Hypothalamus (tissue), 51 donors: ENCODE measurements at regions not wholly inside any gene's neighbourhood (a gene's known extent, or its start where the extent isn't known, plus 50 kb on each side); places are given as distances from the start of the nearest gene placed in this dataset.
"Not testable (repeated sequence)": the region's sequence is repeated elsewhere in the genome, so short reads cannot be mapped to it uniquely, and the experiment has no call there.

Experiments used
- DNase-seq, 51 donors: peaks; one replicate each; lab custom pipeline; 2025; lab: John Stamatoyannopoulos, UW

- not testable (repeated sequence) for DNase-seq
These were observed 642.3 kb upstream of the SYNCRIP start for GRCh38 chr6:86284809-86285480.

DNA sequence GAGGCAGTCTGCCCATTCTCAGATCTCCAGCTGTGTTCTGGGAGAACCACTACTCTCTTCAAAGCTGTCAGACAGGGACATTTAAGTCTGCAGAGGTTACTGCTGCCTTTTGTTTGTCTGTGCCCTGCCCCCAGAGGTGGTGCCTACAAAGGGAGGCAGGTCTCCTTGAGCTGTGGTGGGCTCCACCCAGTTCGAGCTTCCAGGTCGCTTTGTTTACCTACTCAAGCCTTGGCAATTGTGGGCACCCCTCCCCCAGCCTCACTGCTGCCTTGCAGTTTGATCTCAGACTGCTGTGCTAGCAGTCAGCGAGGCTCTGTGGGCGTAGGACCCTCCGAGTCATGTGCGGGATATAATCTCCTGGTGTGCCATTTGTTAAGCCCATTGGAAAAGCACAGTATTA, 640.9 kb upstream of the SYNCRIP start:
- DNase-seq: not testable (repeated sequence)

GRCh38 chr6:86276056-86276455, 633.4 kb upstream of the SYNCRIP start:
- DNase-seq: no peak

DNA sequence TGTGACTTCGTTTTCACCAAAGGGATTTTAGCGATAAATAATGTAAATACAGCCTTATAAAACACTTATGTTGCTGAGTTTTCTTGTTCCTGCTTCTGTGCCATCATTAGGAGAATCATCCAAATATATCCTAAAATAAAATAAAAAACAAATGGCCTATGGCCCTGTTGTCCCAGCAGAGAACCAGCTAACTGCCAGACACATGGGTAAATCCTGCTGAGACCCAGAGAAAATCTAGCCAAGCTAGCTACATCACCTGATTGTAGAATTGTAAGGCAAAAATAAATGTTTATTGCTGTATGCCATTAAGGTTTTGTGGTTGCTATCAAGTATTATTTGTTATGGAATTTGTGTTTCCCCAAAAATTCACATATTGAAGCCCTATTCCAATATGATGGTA, 631.2 kb upstream of the SYNCRIP start:
- no peak for DNase-seq

- no peak for DNase-seq
These were observed 614.0 kb upstream of the SYNCRIP start for GRCh38 chr6:86256615-86257187.

- no peak for DNase-seq
These were observed 613.3 kb upstream of the SYNCRIP start for GRCh38 chr6:86255973-86256372.

GRCh38 chr6:86251106-86251505, 608.4 kb upstream of the SYNCRIP start:
- DNase-seq: no peak

DNA sequence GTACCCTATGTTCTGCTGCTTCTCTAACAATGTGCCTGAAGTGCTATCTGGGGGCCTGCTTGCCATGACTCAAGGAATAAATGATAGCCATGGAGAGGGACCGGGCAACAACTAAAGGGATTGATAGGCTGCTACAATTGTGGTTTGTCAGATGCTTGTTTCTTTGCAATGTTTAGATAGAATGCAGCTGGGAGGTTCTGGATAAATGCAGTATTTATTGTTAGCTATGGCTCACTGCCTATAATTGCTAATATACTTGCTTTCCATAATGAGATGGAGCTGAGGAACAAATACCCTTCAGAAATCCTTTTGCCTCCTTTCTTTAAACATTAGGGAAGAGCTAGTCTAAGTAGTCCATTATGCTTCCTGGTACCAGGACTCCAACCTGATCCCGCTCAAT, 575.2 kb upstream of the SYNCRIP start:
- no peak for DNase-seq

DNA sequence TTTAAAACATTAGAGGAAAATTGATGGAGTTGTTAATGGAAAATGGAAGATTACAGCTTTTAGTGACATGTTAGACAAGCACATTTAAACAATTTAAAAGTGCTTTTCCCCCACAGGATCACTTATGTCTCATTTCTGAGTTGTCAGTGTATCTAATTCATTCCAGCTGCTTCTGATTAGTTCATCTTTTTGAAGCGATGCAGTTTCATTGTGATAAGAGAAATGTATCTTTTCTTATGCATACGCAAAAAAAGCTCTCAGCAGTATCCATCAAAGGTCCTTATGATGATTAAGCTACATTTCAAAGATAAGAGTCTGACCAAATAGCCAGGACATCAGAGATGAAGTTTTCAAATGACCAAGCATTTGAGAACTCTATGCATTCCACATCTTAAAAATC, 572.6 kb upstream of the SYNCRIP start:
- no peak for DNase-seq

- no peak for DNase-seq
These were observed 563.3 kb upstream of the SYNCRIP start for GRCh38 chr6:86205980-86206379.

- DNase-seq: no peak
These were observed 560.4 kb upstream of the SYNCRIP start for GRCh38 chr6:86203044-86203443.

DNA sequence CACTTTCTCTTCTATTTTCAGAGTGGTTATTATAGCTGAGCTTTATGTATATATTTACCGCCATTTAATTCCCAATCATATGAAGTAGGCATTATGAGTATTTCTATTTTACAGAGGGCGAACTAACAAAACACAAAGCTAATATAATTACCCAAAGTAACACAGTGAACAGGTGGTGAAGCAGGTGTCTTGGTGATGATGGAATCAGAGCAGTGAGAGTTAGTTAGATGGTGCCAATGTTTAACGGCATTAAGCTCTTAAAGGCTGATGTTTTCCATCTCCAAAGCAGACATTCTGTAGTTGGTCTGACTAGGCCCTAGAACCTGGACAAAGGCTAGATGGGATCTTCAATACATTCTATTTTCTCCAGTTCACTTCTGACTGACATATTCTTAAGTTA, 551.1 kb upstream of the SYNCRIP start:
- no peak for DNase-seq

DNA sequence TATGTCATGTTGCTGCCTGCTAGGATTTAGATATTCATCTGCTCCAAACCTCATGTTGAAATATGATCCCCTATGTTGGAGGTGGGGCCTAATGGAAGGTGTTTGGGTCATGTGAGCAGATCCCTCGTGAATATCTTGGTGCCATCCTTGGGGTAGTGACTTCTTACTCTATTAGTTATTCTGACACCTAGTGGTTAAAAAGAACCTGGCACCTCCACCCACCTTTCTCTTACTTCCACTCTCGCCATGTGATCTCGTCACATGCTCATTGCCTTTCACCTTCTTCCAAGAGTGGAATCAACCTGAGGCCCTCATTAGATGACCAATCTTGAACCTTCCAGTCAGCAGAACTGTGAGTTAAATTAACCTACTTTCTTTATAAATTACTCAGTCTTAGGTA, 549.4 kb upstream of the SYNCRIP start:
- no peak for DNase-seq

DNA sequence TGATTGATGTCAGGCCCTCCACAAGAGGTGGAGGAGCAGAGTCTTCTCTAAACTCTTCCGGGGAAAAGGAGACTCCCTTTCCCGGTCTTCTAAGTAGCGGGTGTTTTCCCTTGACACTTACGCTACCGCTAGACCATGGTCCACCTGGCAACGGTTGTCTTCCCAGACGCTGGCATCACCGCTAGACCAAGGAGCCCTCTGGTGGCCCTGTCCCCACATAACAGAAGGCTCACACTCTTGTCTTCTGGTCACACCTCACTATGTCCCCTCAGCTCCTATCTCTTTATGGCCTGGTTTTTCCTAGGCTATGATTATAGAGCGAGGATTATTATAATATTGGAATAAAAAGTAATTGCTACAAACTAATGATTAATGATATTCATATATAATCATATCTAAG, 532.5 kb upstream of the SYNCRIP start:
- peak in 2 of 51 donors; percentile 0 to 1 for DNase-seq

- DNase-seq: no peak
These were observed 512.2 kb upstream of the SYNCRIP start for GRCh38 chr6:86154852-86155251.

GRCh38 chr6:86153521-86153920, 510.8 kb upstream of the SYNCRIP start:
- no peak for DNase-seq

DNA sequence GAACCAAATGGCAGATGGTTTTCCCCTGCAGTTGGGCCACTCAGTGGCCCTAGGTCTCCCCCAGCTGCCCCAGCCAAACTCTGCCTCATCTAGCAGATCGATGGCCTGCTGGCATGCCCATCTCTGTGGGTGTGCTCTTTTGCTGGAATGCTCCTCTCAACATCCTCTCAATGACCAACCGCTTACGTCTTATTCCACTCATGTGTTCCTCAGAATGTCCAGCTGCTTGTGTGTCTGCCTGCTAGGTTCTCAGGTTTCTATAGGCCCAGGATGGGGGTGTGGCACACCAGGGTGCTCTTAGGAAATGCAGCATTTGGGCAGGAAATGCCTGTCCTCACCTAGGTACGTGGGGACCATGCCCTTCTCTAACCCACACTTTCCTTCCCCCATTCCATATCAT, 509.9 kb upstream of the SYNCRIP start:
- no peak for DNase-seq

GRCh38 chr6:86148586-86148985, 505.9 kb upstream of the SYNCRIP start:
- DNase-seq: no peak

DNA sequence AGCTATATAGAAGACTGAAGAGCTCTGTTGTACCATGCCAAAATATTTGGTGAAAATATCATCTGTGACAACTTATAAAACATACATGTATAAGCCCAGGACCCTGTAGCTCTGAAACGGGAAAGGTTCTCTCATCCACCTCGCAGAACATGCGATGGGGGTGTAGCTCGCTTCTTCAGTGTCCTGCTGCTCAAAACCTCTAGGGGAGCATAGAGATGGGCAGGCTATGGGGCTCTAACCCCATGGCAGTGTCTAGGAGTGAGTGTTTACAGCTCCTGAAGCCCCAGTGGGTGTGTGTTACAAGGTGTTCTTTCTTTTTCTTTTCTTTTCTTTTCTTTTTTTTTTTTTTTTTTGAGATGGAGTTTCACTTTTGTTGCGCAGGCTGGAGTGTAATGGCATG, 505.2 kb upstream of the SYNCRIP start:
- no peak for DNase-seq

GRCh38 chr6:86147311-86147710, 504.6 kb upstream of the SYNCRIP start:
- DNase-seq: no peak

GRCh38 chr6:86146751-86147150, 504.1 kb upstream of the SYNCRIP start:
- not testable (repeated sequence) for DNase-seq

GRCh38 chr6:86142326-86142725, 499.6 kb upstream of the SYNCRIP start:
- no peak for DNase-seq
